ENCODE measurements at regions not wholly inside any gene's neighbourhood (a gene's known extent, or its start where the extent isn't known, plus 50 kb on each side); places are given as distances from the start of the nearest gene placed in this dataset.

- DNase-seq = no peak
- Histone ChIP-seq H3K36me3 (no peaks in the 10 kb centered on the region), H3K9me3 (no peaks in the 10 kb centered on the region), H3K4me1 (ENCODE audit: insufficient read depth) (no peaks in the 10 kb centered on the region), H3K27ac (no peak overlapping the region), H3K27me3 (no peaks in the 10 kb centered on the region), H3K4me3 (no peak overlapping the region)
- no peak for TF ChIP-seq EP300 (IDR thresholded peaks at IDR 0.05)
- TF ChIP-seq CTCF (IDR thresholded peaks at IDR 0.05) = no peak
- no peak for TF ChIP-seq POLR2A (IDR thresholded peaks at IDR 0.05)
- WGBS, 3 donors = 93 to 100% (median 98%) methylated on average over 2 of the region's 2 CpGs
- intact Hi-C loops (cut with DNase I) = no loop called here
These were observed 212.8 kb upstream of the TNRC6C start for GRCh38 chr17:77745702-77746101.

- TF ChIP-seq CTCF (IDR thresholded peaks at IDR 0.05) (no peak), POLR2A (IDR thresholded peaks at IDR 0.05) (no peak), EP300 (IDR thresholded peaks at IDR 0.05) (no peak)
- Histone ChIP-seq H3K27me3 (no peaks in the 10 kb centered on the region), H3K9me3 (no peaks in the 10 kb centered on the region), H3K4me1 (ENCODE audit: insufficient read depth) (no peaks in the 10 kb centered on the region), H3K27ac (no peak overlapping the region), H3K4me3 (no peak overlapping the region), H3K36me3 (no peaks in the 10 kb centered on the region)
- intact Hi-C loops (cut with DNase I) = no loop called here
- DNase-seq = no peak
- 86 to 95% (median 92%) methylated on average over 8 of the region's 8 CpGs for WGBS, 3 donors
These were observed 212.1 kb upstream of the TNRC6C start for GRCh38 chr17:77746393-77746792.

DNA sequence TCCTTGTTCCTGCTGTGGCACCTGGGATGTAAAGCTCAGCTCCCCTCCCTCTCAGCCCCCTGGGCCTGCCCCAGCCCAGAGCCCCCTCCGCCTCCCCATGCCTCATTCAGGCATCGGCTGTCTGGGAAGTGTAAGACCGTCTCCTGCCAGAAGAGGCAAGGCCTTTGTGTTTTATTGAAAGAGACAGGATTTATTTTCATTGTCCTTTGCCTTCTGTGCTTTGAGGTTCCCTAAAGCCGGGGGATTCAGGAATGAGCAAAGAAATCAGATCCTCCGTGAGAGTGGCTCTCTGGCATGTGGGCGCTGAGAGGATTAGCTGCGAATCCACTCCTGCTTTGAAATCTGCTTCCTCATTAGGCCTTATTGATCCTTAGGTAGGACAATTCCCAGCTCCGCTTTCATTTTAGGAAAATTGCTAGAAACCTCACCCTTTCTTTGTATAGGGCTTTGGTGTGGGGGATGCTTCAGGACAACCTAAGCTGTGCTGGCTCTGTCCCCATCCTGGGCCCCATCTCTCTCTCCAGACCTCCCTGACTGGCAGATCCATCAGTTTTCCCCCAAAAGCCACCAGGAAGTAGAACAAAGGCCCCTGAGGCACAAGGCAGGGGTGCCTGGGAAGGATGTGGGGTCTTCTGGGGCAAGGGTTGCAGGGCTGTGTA lies 211.5 kb upstream of the TNRC6C start:
- Histone ChIP-seq H3K9me3 (no peaks in the 10 kb centered on the region), H3K36me3 (no peaks in the 10 kb centered on the region), H3K4me1 (ENCODE audit: insufficient read depth) (no peaks in the 10 kb centered on the region), H3K27me3 (no peaks in the 10 kb centered on the region), H3K27ac (no peak overlapping the region), H3K4me3 (no peak overlapping the region)
- 78 to 80% (median 79%) methylated on average over 8 of the region's 8 CpGs for WGBS, 3 donors
- intact Hi-C loops (cut with DNase I) = no loop called here
- peak in 1 of 5 donors; percentile 6 for DNase-seq
- TF ChIP-seq CTCF (IDR thresholded peaks at IDR 0.05) = no peak
- no peak for TF ChIP-seq POLR2A (IDR thresholded peaks at IDR 0.05)
- TF ChIP-seq EP300 (IDR thresholded peaks at IDR 0.05) = no peak

DNA sequence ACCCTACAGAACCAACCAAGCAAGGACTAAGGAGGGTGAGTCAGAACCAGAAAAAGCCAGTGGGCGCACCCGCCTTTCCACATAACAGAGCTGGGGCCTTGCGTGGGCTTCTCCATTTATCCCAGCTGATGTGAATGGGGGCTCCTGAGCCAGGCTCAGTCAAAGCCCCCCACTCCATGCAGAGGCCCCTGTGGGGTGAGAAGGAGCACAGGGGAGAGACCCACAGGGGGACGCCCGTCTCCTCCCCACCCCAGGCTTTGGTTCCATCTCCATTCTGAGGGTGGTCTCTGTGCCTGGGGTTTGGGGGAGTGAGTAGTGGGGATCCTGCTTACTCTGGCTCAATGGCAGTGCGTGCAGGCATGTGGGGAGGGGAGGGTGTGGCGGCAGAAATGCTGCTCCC lies 210.1 kb upstream of the TNRC6C start:
- DNase-seq = no peak
- Histone ChIP-seq H3K36me3 (no peaks in the 10 kb centered on the region), H3K4me1 (ENCODE audit: insufficient read depth) (no peaks in the 10 kb centered on the region), H3K4me3 (no peak overlapping the region), H3K27me3 (no peaks in the 10 kb centered on the region), H3K9me3 (no peaks in the 10 kb centered on the region), H3K27ac (no peak overlapping the region)
- intact Hi-C loops (cut with DNase I) = no loop called here
- TF ChIP-seq CTCF (IDR thresholded peaks at IDR 0.05) = no peak
- no peak for TF ChIP-seq POLR2A (IDR thresholded peaks at IDR 0.05)
- no peak for TF ChIP-seq EP300 (IDR thresholded peaks at IDR 0.05)
- WGBS, 3 donors = 92 to 97% (median 96%) methylated on average over 7 of the region's 7 CpGs
